Activated CD8-positive, alpha-beta T cell treated with anti-CD3 and anti-CD28 coated beads for 36 hours (primary cell): ENCODE measurements at regions not wholly inside any gene's neighbourhood (a gene's known extent, or its start where the extent isn't known, plus 50 kb on each side); places are given as distances from the start of the nearest gene placed in this dataset.

Experiments
- ATAC-seq: fragments of 200-7000 bp; cut with Tn5 transposase; one replicate; pipeline ENCODE4 v1.10.0; 2021; ENCODE audit warnings: mild to moderate bottlenecking, moderate library complexity
- CTCF ChIA-PET: fragments of 350-600 bp; sonication (Branson Sonifier 250); formaldehyde crosslinking; loops from one replicate; lab custom pipeline; 2021; ENCODE audit warnings: antibody characterized with exemption; lab: Charles Lee
- POLR2A ChIA-PET: fragments of 350-600 bp; sonication (Branson Sonifier 250); formaldehyde crosslinking; loops from one replicate; lab custom pipeline; 2021; ENCODE audit warnings: antibody characterized with exemption; lab: Charles Lee
- DNase-seq: peaks from one replicate; pipeline ENCODE4 v3.0.0-alpha.2; 2020
- H3K27ac Mint-ChIP-seq: one replicate; pipeline ENCODE4 v1.8.0; 2021; ENCODE audit warnings: mild to moderate bottlenecking, mixed read lengths
- H3K27me3 Mint-ChIP-seq: one replicate; pipeline ENCODE4 v1.8.0; 2021; ENCODE audit warnings: mixed read lengths
- H3K36me3 Mint-ChIP-seq: one replicate; pipeline ENCODE4 v1.8.0; 2021; ENCODE audit warnings: low read depth, mixed read lengths
- H3K4me1 Mint-ChIP-seq: one replicate; pipeline ENCODE4 v1.8.0; 2021; ENCODE audit warnings: low read depth, mixed read lengths
- H3K4me3 Mint-ChIP-seq: one replicate; pipeline ENCODE4 v1.8.0; 2021; ENCODE audit warnings: mild to moderate bottlenecking, moderate library complexity, mixed read lengths
- H3K9me3 Mint-ChIP-seq: one replicate; pipeline ENCODE4 v1.8.0; 2021; ENCODE audit warnings: mixed read lengths
- CTCF ChIP-seq: fragments of 200-600 bp; IDR thresholded peaks from one replicate; pipeline ENCODE4 v1.8.0; 2022; ENCODE audit warnings: antibody characterized with exemption, mild to moderate bottlenecking
- intact Hi-C: fragments of 100-400 bp; cut with micrococcal nuclease; formaldehyde crosslinking; loops from one replicate; pipeline ENCODE4 v1.10.0; 2022

- CTCF ChIA-PET = no interaction called here
- Mint-ChIP-seq H3K27me3 (peaks cover 1% of the 10 kb centered on the region), H3K27ac (no peak overlapping the region), H3K4me3 (no peak overlapping the region), H3K36me3 (no peaks in the 10 kb centered on the region), H3K9me3 (no peaks in the 10 kb centered on the region), H3K4me1 (no peaks in the 10 kb centered on the region)
- no peak for ATAC-seq
- intact Hi-C loops = no loop called here
- POLR2A ChIA-PET = no interaction called here
- no peak for DNase-seq
- no peak for TF ChIP-seq CTCF
Measured at GRCh38 chr3:28905798-28906197, 375.1 kb upstream of the RBMS3 start.

DNA sequence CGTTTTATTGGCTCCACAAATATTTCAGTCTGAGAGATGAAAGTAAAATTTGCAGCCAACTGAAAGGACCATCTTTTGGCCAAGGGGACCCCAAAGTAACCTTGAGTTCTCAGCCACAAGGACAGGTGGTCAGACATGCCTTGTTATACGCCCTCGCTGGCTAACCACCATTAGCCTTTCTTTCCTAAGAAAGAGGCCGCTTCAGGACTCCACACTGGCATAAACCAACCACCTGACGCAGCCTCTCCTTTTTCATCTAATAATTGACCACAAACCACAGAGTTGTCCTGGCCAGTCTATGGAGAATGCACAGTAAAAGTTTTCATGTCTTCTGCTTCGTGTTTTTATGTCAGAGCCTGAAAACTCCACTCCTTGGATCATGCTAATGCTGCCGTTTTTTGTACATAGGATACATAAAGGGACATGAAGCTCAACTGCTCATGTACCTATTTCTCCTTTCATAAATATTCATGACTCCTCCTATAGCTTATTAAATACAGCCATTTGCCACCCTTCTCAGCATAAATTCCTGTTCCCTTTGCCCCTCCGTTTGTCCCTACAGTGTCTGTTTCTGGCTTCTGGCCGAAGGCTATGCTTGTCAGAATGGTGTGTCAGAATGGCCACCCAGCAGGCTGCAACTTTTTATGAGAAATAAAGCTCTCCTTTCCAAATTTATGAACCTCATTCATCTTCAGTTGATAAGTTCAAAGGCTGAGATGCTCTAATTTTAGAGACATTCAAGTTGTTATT is 374.1 kb upstream of the RBMS3 start:
- peaks cover 4% of the 10 kb centered on the region for H3K27me3 Mint-ChIP-seq
- H3K27ac Mint-ChIP-seq = no peak overlapping the region
- intact Hi-C loops = no loop called here
- no peak overlapping the region for H3K4me3 Mint-ChIP-seq
- H3K9me3 Mint-ChIP-seq = no peaks in the 10 kb centered on the region
- CTCF ChIA-PET = no interaction called here
- DNase-seq (no peak), ATAC-seq (no peak)
- H3K4me1 Mint-ChIP-seq = no peaks in the 10 kb centered on the region
- H3K36me3 Mint-ChIP-seq = no peaks in the 10 kb centered on the region
- POLR2A ChIA-PET = no interaction called here
- TF ChIP-seq CTCF = no peak

DNA sequence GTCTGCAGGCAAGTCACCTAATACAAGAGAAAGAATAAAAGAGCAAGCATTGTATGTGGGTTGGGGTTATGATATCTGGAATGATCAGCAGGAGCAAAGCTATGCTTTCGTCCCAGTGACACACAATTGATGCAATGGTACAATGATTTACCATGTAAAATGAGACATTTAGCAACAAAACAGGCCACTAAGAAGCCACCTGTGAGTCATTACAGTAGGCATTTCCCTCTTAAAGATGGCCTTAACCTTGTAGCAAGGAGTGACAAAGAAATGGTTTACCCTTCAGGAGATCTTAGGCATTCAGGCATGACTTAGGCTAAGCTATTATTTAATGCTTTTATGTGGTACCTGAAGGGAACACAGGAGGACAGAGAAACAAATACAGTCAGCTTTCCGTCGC is 373.3 kb upstream of the RBMS3 start:
- intact Hi-C loops = no loop called here
- Mint-ChIP-seq H3K27ac (no peak overlapping the region), H3K27me3 (peaks cover 6% of the 10 kb centered on the region), H3K36me3 (no peaks in the 10 kb centered on the region), H3K4me3 (no peak overlapping the region), H3K9me3 (no peaks in the 10 kb centered on the region), H3K4me1 (no peaks in the 10 kb centered on the region)
- ATAC-seq (no peak), DNase-seq (no peak)
- ChIA-PET CTCF (no interaction called here), POLR2A (no interaction called here)
- TF ChIP-seq CTCF = no peak

DNA sequence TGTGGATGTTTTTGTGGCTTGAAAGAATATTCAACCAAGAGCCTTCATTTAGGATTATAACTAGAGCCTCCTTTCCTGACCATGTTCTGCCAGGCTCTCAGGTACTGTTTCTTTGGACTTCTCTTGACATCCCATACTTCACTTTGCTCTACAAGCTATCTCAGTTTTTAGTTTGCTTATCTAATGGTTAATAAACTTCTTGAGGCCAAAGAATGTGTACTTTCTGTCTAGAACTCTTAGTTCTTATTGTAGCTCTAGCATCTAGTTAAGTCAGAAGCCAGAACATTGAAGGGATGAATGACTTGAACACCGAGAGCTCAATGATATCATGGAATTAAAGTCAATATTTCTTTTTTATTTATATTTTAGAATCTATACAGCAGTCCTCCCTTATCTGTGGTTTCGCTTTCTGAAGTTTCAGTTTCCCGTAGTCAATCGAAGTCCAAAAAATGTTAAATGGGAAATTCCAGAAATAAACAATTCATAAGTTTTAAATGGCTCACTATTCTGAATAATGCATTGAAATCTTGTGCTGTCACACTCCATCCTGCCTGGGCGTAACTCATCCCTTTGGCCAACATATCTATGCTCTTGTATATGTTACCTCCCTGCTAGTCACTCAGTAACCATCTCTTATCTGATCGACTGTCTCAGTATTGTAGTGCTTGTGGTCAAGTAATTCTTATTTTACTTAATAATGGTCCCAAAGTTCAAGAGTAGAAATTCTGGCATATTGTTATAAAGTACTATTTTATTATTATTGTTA is 368.6 kb upstream of the RBMS3 start:
- H3K27me3 Mint-ChIP-seq = peaks cover 8% of the 10 kb centered on the region
- H3K9me3 Mint-ChIP-seq = no peaks in the 10 kb centered on the region
- TF ChIP-seq CTCF = no peak
- no peaks in the 10 kb centered on the region for H3K36me3 Mint-ChIP-seq
- no peak overlapping the region for H3K4me3 Mint-ChIP-seq
- CTCF ChIA-PET = no interaction called here
- POLR2A ChIA-PET = interaction anchor here (1.0 kb wide), 1 partner anchor 332 kb away, joined by 3 read pairs; no protein-coding TSS in a partner anchor
- ATAC-seq (no peak), DNase-seq (no peak)
- intact Hi-C loops = no loop called here
- peaks cover 4% of the 10 kb centered on the region for H3K4me1 Mint-ChIP-seq
- no peak overlapping the region for H3K27ac Mint-ChIP-seq
